Endodermal cell (in vitro differentiated cells): ENCODE measurements at regions not wholly inside any gene's neighbourhood (a gene's known extent, or its start where the extent isn't known, plus 50 kb on each side); places are given as distances from the start of the nearest gene placed in this dataset.

ENCODE experiments used
- DNase-seq: peaks from one replicate; pipeline ENCODE4 v3.0.0-alpha.2; 2017
- H3K27ac ChIP-seq: 2 replicates; pipeline ENCODE4 v1.5.1; 2013; ENCODE audit warnings: mild to moderate bottlenecking, low read depth, low read length, moderate library complexity
- H3K27me3 ChIP-seq: 2 replicates; pipeline ENCODE4 v1.6.1; 2013; ENCODE audit warnings: mild to moderate bottlenecking, low read length, moderate library complexity; ENCODE audit not compliant: insufficient read depth, control insufficient read depth, poor library complexity, severe bottlenecking
- H3K36me3 ChIP-seq: 2 replicates; pipeline ENCODE4 v1.7.0; 2013; ENCODE audit warnings: mild to moderate bottlenecking, low read length, moderate library complexity; ENCODE audit not compliant: control insufficient read depth, insufficient read depth
- H3K4me1 ChIP-seq: one replicate; pipeline ENCODE4 v1.7.0; 2013; ENCODE audit warnings: low read length; ENCODE audit not compliant: control insufficient read depth, insufficient read depth
- H3K4me3 ChIP-seq: 2 replicates; pipeline ENCODE4 v1.5.1; 2013; ENCODE audit warnings: mild to moderate bottlenecking, low read length, moderate library complexity
- H3K9ac ChIP-seq: 2 replicates; pipeline ENCODE4 v1.6.1; 2013; ENCODE audit warnings: mild to moderate bottlenecking, low read length, moderate library complexity; ENCODE audit not compliant: poor library complexity, severe bottlenecking; ENCODE audit errors: extremely low read depth
- H3K9me3 ChIP-seq: 2 replicates; pipeline ENCODE4 v1.6.1; 2013; ENCODE audit warnings: mild to moderate bottlenecking, low read length, moderate library complexity; ENCODE audit not compliant: control insufficient read depth
- H3K27ac Mint-ChIP-seq: 2 replicates; pipeline ENCODE4 v1.8.0; 2020; ENCODE audit warnings: mixed read lengths
- H3K27me3 Mint-ChIP-seq: 2 replicates; pipeline ENCODE4 v1.8.0; 2021; ENCODE audit warnings: mild to moderate bottlenecking, mixed read lengths; ENCODE audit not compliant: insufficient read depth
- H3K36me3 Mint-ChIP-seq: 2 replicates; pipeline ENCODE4 v1.8.0; 2020; ENCODE audit warnings: low read depth, mixed read lengths
- H3K4me1 Mint-ChIP-seq: 2 replicates; pipeline ENCODE4 v1.8.0; 2020; ENCODE audit warnings: mixed read lengths
- H3K4me3 Mint-ChIP-seq: 2 replicates; pipeline ENCODE4 v1.8.0; 2020; ENCODE audit warnings: mild to moderate bottlenecking, moderate library complexity, mixed read lengths
- H3K9me3 Mint-ChIP-seq: 2 replicates; pipeline ENCODE4 v1.8.0; 2020; ENCODE audit warnings: mild to moderate bottlenecking, mixed read lengths
- WGBS, 2 experiments: methylation state at CpG; one replicate each; pipeline versions ENCODE4 v1.1.5 to v1.1.7; 2013; ENCODE audit warnings: missing lambda C conversion rate in 2 of 2, mixed read lengths in 1 of 2; ENCODE audit not compliant: insufficient coverage in 1 of 2, insufficient read length in 1 of 2; 5-methylcytosine and 5-hydroxymethylcytosine counted together
- TF ChIP-seq, protein P1 (sequence below): fragments of 200-600 bp; sonication (generic); conservative IDR thresholded peaks from 2 replicates; pipeline ENCODE4 v1.5.0; 2021; ENCODE audit warnings: antibody characterized with exemption, mild to moderate bottlenecking

DNA sequence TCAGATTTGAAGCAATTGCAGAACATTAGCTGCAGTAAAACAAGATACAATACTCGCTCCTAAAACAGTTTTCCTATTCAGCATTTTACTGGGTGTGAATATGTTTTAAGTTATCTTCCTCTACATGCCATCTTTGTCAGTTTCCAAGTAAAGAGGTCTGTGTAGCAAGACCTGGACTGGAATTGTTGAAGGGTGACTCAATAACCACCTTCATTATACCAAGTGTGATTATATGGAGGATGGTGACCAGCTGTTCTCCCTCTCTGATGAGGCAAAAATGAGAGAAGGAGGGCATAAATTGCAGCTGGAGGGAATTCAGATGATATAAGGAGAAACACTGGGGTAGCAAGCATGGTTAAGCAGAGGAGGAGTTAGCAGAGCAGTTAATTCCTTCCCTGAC lies 922.1 kb upstream of the SLIT2 start:
- no peaks in the 10 kb centered on the region for H3K27me3 ChIP-seq
- TF ChIP-seq, protein P1, sequence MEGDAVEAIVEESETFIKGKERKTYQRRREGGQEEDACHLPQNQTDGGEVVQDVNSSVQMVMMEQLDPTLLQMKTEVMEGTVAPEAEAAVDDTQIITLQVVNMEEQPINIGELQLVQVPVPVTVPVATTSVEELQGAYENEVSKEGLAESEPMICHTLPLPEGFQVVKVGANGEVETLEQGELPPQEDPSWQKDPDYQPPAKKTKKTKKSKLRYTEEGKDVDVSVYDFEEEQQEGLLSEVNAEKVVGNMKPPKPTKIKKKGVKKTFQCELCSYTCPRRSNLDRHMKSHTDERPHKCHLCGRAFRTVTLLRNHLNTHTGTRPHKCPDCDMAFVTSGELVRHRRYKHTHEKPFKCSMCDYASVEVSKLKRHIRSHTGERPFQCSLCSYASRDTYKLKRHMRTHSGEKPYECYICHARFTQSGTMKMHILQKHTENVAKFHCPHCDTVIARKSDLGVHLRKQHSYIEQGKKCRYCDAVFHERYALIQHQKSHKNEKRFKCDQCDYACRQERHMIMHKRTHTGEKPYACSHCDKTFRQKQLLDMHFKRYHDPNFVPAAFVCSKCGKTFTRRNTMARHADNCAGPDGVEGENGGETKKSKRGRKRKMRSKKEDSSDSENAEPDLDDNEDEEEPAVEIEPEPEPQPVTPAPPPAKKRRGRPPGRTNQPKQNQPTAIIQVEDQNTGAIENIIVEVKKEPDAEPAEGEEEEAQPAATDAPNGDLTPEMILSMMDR = no peak
- DNase-seq = no peak
- no peak overlapping the region for H3K27ac ChIP-seq
- Mint-ChIP-seq H3K9me3 (peaks cover 4% of the 10 kb centered on the region), H3K4me1 (peaks cover 5% of the 10 kb centered on the region), H3K4me3 (no peak overlapping the region), H3K27me3 (no peaks in the 10 kb centered on the region), H3K36me3 (no peaks in the 10 kb centered on the region), H3K27ac (no peak overlapping the region)
- H3K9me3 ChIP-seq = no peaks in the 10 kb centered on the region
- no peak overlapping the region for H3K4me3 ChIP-seq
- WGBS, 2 experiments = 90% methylated on average over 1 of the region's 1 CpG; no CpG with 5 or more reads in 1 of the 2 experiments
- H3K4me1 ChIP-seq = no peaks in the 10 kb centered on the region
- H3K9ac ChIP-seq = no peak overlapping the region
- H3K36me3 ChIP-seq = no peaks in the 10 kb centered on the region

DNA sequence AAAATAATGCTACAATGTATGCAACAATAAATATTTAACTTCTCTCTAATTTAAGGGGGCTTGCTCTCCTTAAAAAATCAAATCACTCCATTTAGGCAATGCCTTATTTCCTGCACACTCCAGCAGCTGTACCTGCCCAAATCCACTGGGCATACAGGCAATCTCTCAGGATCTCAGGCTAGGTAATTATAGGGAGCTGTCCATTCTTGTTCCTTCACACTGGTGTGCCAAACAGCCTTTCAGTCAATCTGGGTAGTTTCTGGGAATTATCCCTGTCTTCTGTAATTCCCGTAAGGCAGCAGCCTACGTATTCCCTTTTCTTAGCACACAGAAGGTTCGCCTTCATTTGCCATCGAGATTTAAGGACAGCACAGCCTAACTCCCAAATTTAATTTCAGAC lies 922.6 kb upstream of the SLIT2 start:
- Mint-ChIP-seq H3K4me3 (no peak overlapping the region), H3K4me1 (peaks cover 8% of the 10 kb centered on the region), H3K27me3 (no peaks in the 10 kb centered on the region), H3K27ac (no peak overlapping the region), H3K36me3 (no peaks in the 10 kb centered on the region), H3K9me3 (peaks cover 3% of the 10 kb centered on the region)
- Histone ChIP-seq H3K4me3 (no peak overlapping the region), H3K9me3 (no peaks in the 10 kb centered on the region), H3K27ac (no peak overlapping the region), H3K36me3 (no peaks in the 10 kb centered on the region), H3K9ac (no peak overlapping the region), H3K4me1 (no peaks in the 10 kb centered on the region), H3K27me3 (no peaks in the 10 kb centered on the region)
- 92% methylated on average over 4 of the region's 4 CpGs for WGBS, 2 experiments
- DNase-seq = no peak
- TF ChIP-seq, protein P1 = no peak

DNA sequence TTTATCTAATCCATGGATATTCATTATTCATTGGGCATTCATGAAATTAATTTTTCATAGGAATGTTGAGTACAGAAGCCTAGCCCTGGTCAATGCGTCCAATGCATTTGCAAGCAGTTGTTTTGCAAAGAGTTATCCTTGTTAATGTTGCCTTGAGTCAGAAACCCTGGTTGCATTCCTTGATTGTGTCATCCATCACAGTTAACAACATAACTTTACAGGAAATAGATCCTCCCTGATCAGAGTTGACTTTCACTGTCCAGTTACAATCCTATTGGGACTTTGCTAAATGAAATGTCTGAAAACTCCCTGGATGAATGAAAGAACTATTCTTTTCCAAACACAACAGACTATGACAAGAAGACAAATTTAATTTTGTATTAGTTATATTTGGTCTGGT lies 924.3 kb upstream of the SLIT2 start:
- no peak for DNase-seq
- Mint-ChIP-seq H3K36me3 (no peaks in the 10 kb centered on the region), H3K27ac (no peak overlapping the region), H3K4me3 (no peak overlapping the region), H3K4me1 (peaks cover 8% of the 10 kb centered on the region), H3K9me3 (no peaks in the 10 kb centered on the region), H3K27me3 (no peaks in the 10 kb centered on the region)
- H3K27me3 ChIP-seq = no peaks in the 10 kb centered on the region
- TF ChIP-seq, protein P1 = no peak
- H3K36me3 ChIP-seq = no peaks in the 10 kb centered on the region
- H3K27ac ChIP-seq = no peak overlapping the region
- no peaks in the 10 kb centered on the region for H3K4me1 ChIP-seq
- H3K9ac ChIP-seq = no peak overlapping the region
- WGBS, 2 experiments = 83 to 94% methylated on average over 1 of the region's 1 CpG
- no peaks in the 10 kb centered on the region for H3K9me3 ChIP-seq
- no peak overlapping the region for H3K4me3 ChIP-seq
